Transverse colon (tissue), 4 donors: ENCODE measurements at regions not wholly inside any gene's neighbourhood (a gene's known extent, or its start where the extent isn't known, plus 50 kb on each side); places are given as distances from the start of the nearest gene placed in this dataset.

Source experiments
- DNase-seq: peaks from one replicate; pipeline ENCODE4 v3.0.0-alpha.2; 2019
- H3K27ac ChIP-seq, 4 donors: fragments of 200-600 bp; sonication (generic); 2 replicates each; pipeline ENCODE4 v1.5.1; 2016 to 2018; ENCODE audit warnings: inconsistent platforms in 4 of 4
- H3K27me3 ChIP-seq: fragments of 200-600 bp; sonication (generic); 2 replicates; pipeline ENCODE4 v1.5.1; 2017; ENCODE audit warnings: inconsistent platforms
- H3K36me3 ChIP-seq, 4 donors: fragments of 200-600 bp; sonication (generic); 2 replicates each; pipeline ENCODE4 v1.5.1; 2017 to 2019; ENCODE audit warnings: inconsistent platforms in 4 of 4
- H3K4me1 ChIP-seq, 4 donors: fragments of 200-600 bp; sonication (generic); 2 replicates each; pipeline ENCODE4 v1.5.1; 2017 to 2020; ENCODE audit warnings: inconsistent platforms in 4 of 4
- H3K4me3 ChIP-seq, 4 donors: fragments of 200-600 bp; sonication (generic); 1 replicate in 1 of 4; 2 replicates in 3 of 4; pipeline versions ENCODE4 v1.5.1 to v1.6.1; 2017 to 2019; ENCODE audit warnings: inconsistent platforms in 4 of 4
- H3K9me3 ChIP-seq, 2 donors: fragments of 200-600 bp; sonication (generic); 2 replicates each; pipeline ENCODE4 v1.5.1; 2017 to 2019; ENCODE audit warnings: inconsistent platforms in 2 of 2
- EP300 ChIP-seq: sonication (generic); formaldehyde crosslinking; IDR thresholded peaks from one replicate; pipeline ENCODE4 v1.6.1; 2017; ENCODE audit warnings: antibody characterized with exemption, low read depth
- POLR2A ChIP-seq: fragments of 450-650 bp; IDR thresholded peaks from one replicate; pipeline ENCODE4 v1.6.1; 2016; ENCODE audit warnings: antibody characterized with exemption, mild to moderate bottlenecking, moderate library complexity
- POLR2AphosphoS5 ChIP-seq, 3 donors: sonication (generic); formaldehyde crosslinking; IDR thresholded peaks; one replicate each; pipeline ENCODE4 v1.6.1; 2016; ENCODE audit warnings: antibody characterized with exemption in 3 of 3
- WGBS, 2 donors: methylation state at CpG; one replicate each; pipeline ENCODE4 v1.1.5; 2018; ENCODE audit warnings: low coverage in 1 of 2; 5-methylcytosine and 5-hydroxymethylcytosine counted together
- in situ Hi-C, 4 donors: fragments of 200-750 bp; cut with MboI; loops; one replicate each; pipeline versions ENCODE4 v1.15.0 to v1.15.1; 2017; ENCODE audit warnings: low sequenced_read_pairs in 3 of 4, low pct_ligation_motif_present in 1 of 4, low pct_unique_long_range_greater_than_20kb in 1 of 4
- intact Hi-C: fragments of 100-400 bp; cut with DNase I; formaldehyde crosslinking; loops from one replicate; pipeline ENCODE4 v1.15.1; 2023; ENCODE audit warnings: low total_unique reads
- TF ChIP-seq, protein P1 (sequence below), 5 experiments: fragments of 200-600 bp in 3 of 5; fragments of 450-650 bp in 2 of 5; sonication (generic) in 3 of 5; IDR thresholded peaks; 1 replicate in 2 of 5; 2 replicates in 3 of 5; pipeline ENCODE4 v1.5.1; 2016 to 2017; ENCODE audit warnings: antibody characterized with exemption in 5 of 5, inconsistent platforms in 3 of 5, mild to moderate bottlenecking in 2 of 5, moderate library complexity in 1 of 5

DNA sequence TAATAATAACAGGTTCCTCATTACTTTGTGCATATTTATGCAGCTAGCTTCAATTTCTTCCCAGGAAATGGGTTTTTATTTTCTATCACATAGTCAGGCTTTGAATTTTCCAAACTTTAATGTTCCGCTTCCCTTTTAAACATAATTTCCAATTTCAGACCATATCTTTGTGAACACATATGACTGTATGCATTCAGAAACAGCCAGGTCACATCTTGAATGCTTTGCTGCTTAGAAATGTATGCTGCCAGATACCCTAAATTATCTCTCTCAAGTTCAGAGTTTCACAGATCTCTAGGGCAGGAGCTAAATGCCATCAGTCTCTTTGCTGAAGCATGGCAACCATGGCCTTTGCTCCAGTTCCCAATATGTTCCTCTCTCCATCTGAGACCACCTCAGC lies 2203.8 kb downstream of the LRRC4C start:
- Histone ChIP-seq H3K36me3 (no peaks in the 10 kb centered on the region), H3K4me1 (no peaks in the 10 kb centered on the region), H3K27me3 (no peaks in the 10 kb centered on the region), H3K27ac (no peak overlapping the region), H3K4me3 (no peak overlapping the region), H3K9me3 (peaks cover 6% of the 10 kb centered on the region in 2 donors)
- DNase-seq = no peak
- TF ChIP-seq POLR2A = no peak
- TF ChIP-seq POLR2AphosphoS5 (IDR thresholded peaks at IDR 0.05) = no peak
- TF ChIP-seq EP300 = no peak
- TF ChIP-seq, protein P1, sequence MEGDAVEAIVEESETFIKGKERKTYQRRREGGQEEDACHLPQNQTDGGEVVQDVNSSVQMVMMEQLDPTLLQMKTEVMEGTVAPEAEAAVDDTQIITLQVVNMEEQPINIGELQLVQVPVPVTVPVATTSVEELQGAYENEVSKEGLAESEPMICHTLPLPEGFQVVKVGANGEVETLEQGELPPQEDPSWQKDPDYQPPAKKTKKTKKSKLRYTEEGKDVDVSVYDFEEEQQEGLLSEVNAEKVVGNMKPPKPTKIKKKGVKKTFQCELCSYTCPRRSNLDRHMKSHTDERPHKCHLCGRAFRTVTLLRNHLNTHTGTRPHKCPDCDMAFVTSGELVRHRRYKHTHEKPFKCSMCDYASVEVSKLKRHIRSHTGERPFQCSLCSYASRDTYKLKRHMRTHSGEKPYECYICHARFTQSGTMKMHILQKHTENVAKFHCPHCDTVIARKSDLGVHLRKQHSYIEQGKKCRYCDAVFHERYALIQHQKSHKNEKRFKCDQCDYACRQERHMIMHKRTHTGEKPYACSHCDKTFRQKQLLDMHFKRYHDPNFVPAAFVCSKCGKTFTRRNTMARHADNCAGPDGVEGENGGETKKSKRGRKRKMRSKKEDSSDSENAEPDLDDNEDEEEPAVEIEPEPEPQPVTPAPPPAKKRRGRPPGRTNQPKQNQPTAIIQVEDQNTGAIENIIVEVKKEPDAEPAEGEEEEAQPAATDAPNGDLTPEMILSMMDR (IDR thresholded peaks at IDR 0.05) = no peak
- intact Hi-C loops = no loop called here
- in situ Hi-C loops = no loop called here
- 82 to 100% methylated on average over 1 of the region's 1 CpG for WGBS, 2 donors

DNA sequence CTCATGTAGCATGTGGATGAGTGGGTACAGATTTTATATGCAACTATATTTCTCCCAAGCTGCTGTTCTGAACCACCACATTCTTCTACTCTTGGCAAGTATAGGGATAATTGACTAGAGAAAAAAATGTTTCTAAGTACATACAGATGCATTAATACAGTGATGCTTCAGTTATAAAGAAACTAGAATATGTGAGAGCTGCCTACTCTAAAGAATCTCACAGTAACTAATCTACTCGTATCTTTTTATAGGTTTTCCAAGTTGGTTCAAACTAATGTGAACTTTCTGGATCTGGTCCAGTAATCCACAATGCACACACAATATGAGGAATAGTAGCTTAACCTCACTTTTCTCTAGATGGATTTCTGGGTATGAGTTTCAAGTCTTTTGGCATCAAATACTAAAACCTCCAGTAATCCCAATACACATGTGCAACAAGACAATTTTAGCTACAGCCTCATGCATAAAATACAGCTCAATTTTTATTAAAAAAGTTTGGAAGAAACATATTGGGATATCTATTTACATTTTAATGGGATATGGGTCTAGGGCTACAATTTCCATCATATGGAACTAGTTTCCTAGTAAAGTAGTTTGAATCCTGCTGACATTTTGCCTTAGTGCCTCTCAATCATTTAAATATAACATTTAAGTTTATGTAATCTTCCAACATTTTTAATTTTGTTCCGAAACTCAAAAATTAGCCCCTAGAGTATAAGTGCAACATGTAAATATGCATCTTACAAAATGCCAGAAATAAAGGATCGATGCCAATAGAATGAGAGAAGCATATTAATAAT lies 2209.7 kb downstream of the LRRC4C start:
- 52 to 59% methylated on average over 3 of the region's 3 CpGs for WGBS, 2 donors
- Histone ChIP-seq H3K4me1 (no peaks in the 10 kb centered on the region), H3K4me3 (no peak overlapping the region), H3K27ac (no peak overlapping the region), H3K9me3 (no peaks in the 10 kb centered on the region), H3K27me3 (no peaks in the 10 kb centered on the region), H3K36me3 (no peaks in the 10 kb centered on the region)
- TF ChIP-seq EP300 = no peak
- TF ChIP-seq, protein P1 (IDR thresholded peaks at IDR 0.05) = no peak
- TF ChIP-seq POLR2A = no peak
- TF ChIP-seq POLR2AphosphoS5 (IDR thresholded peaks at IDR 0.05) = no peak
- in situ Hi-C loops (no loop called here), intact Hi-C loops (no loop called here)
- no peak for DNase-seq

DNA sequence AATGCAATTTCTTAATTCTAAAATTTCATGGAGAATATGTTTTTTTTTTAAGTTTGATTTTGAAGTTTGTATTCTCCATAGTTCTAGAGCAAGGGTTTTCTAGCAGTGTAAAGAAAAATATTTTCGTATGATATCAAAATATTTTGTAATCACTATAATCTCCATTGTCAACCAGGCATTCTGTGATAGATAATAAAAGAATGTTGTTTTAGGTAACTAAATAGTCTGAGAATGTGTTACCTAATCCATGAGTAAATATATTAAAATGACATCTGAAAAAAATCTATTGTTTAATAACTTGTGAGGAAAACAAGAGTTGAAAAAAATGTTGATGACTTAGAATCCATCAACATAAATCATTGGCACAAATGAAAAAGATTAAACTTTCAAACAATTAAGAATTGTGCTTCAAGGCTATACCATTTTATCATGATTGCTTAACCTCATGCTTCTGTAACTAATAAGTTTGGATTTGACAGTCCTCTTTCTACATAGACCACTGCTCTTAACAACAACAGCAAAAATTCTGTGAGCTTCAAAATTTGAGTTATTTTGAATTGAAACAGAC lies 2211.8 kb downstream of the LRRC4C start:
- Histone ChIP-seq H3K27me3 (no peaks in the 10 kb centered on the region), H3K4me3 (no peak overlapping the region), H3K36me3 (no peaks in the 10 kb centered on the region), H3K4me1 (no peaks in the 10 kb centered on the region), H3K9me3 (no peaks in the 10 kb centered on the region), H3K27ac (no peak overlapping the region)
- intact Hi-C loops = no loop called here
- DNase-seq = no peak
- in situ Hi-C loops = no loop called here
- TF ChIP-seq, protein P1 (IDR thresholded peaks at IDR 0.05) = no peak
- TF ChIP-seq POLR2A = no peak
- no peak for TF ChIP-seq EP300
- no peak for TF ChIP-seq POLR2AphosphoS5 (IDR thresholded peaks at IDR 0.05)
- 71% methylated on average over 1 of the region's 1 CpG for WGBS, 2 donors

DNA sequence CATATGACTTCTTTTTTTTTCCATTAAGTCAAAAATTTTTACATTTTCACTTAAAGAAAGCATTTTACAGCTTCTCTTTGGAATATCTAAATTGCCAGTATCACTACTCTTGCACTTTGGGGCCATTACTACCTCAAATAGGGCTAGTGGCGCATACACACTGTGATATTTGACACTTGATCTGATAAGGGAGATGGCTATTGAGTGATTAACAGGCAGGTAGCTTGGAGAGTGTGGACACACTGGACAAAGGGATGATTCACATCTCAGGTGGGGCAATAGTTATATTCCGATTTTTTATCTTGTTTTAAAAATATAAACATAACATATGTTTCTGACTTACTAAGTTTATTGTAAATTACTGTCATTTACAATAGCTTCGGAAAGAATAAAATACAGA lies 2219.9 kb downstream of the LRRC4C start:
- TF ChIP-seq POLR2A (no peak), EP300 (no peak), POLR2AphosphoS5 (IDR thresholded peaks at IDR 0.05) (no peak)
- TF ChIP-seq, protein P1 (IDR thresholded peaks at IDR 0.05) = no peak
- H3K9me3 ChIP-seq = no peaks in the 10 kb centered on the region
- WGBS, 2 donors = 54 to 59% methylated on average over 2 to 3 of the region's 3 CpGs
- no peak overlapping the region for H3K4me3 ChIP-seq
- intact Hi-C loops (no loop called here), in situ Hi-C loops (no loop called here)
- DNase-seq = no peak
- no peaks in the 10 kb centered on the region for H3K27me3 ChIP-seq
- no peaks in the 10 kb centered on the region for H3K36me3 ChIP-seq
- H3K27ac ChIP-seq = no peak overlapping the region
- no peaks in the 10 kb centered on the region for H3K4me1 ChIP-seq
